ENCODE measurements at regions not wholly inside any gene's neighbourhood (a gene's known extent, or its start where the extent isn't known, plus 50 kb on each side); places are given as distances from the start of the nearest gene placed in this dataset.

DNA sequence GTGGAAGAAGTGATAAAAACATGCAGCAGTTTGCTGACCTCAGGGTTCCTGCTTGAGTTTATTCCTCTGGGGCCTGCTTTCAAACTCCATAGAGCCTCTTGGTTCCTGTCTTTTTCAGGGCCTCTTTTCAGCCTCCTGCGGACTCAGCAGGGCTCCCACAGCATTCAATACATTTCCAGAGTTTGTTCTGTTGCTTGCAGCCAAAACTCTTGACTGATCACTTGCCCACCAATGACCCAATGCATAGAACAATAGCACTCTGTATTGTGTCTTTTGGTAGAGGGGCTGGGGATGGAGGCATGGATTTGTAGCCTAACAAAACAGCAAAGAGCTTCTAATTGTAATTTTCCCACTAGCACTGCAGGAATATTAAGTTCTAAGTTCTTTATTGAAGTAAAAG lies 50.8 kb upstream of the CREB5 start:
- no peak for DNase-seq (ENCODE audit: low read depth in 3 of 3)

DNA sequence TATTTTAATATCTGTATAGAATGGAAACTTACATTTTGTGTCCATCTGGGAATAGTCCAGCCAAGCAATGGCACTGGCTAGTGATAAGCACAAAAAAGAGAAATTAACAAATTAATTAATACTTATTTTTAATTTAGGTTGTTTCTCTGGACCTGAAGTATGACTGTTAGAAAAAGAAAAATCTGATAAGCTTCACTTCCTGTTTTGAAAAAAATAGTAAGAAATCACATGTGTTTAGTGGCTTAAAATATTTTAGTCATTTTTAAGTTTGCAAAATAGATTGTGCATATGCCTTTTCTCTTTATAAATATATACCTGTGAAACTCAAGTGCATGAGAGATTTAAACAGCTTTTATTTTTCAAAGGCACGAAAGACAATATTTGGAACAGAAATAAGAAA lies 50.1 kb upstream of the CREB5 start:
- DNase-seq (ENCODE audit: low read depth in 3 of 3) = no peak
